K562 (cell line): ENCODE measurements at regions not wholly inside any gene's neighbourhood (a gene's known extent, or its start where the extent isn't known, plus 50 kb on each side); places are given as distances from the start of the nearest gene placed in this dataset.

ENCODE experiments used
- ATAC-seq: fragments of 200-7000 bp; cut with Tn5 transposase; 3 replicates; pipeline ENCODE4 v1.9.1; 2020; ENCODE audit warnings: moderate library complexity
- BruUV-seq: library from RNA; stranded (reverse); fragments of 400-500 nt; replicated peaks from 2 replicates; lab custom pipeline; 2021; lab: Mats Ljungman, UMichigan
- CTCF ChIA-PET: fragments of 300-600 bp; formaldehyde crosslinking; extraction: SDS; loops from one replicate; lab custom pipeline; 2021; ENCODE audit warnings: low intra/inter-chr PET ratio; lab: Yijun Ruan, JAX
- POLR2A ChIA-PET: fragments of 300-600, 350-650 bp; sonication (Branson Sonifier 250); formaldehyde crosslinking; extraction: SDS; loops from one replicate; lab custom pipeline; 2021; ENCODE audit warnings: antibody characterized with exemption, inconsistent platforms; lab: Yijun Ruan, JAX
- DNase-seq, 4 experiments: peaks; one replicate each; pipeline versions ENCODE4 v3.0.0 to v3.0.0-alpha.2; 2011 to 2018; ENCODE audit warnings: low spot score in 3 of 4, mixed read lengths in 3 of 4; ENCODE audit errors: extremely low read depth in 1 of 4
- FAIRE-seq: peaks from 2 replicates; lab custom pipeline; 2011; peaks lifted over from hg19 to GRCh38; lab: Jason Lieb, UNC
- H2AFZ ChIP-seq: 2 replicates; pipeline ENCODE4 v1.6.0; 2011; ENCODE audit warnings: low read depth, low read length, control low read depth, inconsistent platforms
- H3K27ac ChIP-seq: fragments of 200-600 bp; 3 replicates; pipeline ENCODE4 v1.8.0; 2011; ENCODE audit warnings: low read depth, mild to moderate bottlenecking, control low read depth, inconsistent platforms, low read length, moderate library complexity, mixed read lengths; ENCODE audit errors: extremely low read depth
- H3K27me3 ChIP-seq, 2 experiments: fragments of 300-600 bp in 1 of 2; 2 replicates in 1 of 2; 3 replicates in 1 of 2; pipeline versions ENCODE4 v1.6.0 to v1.8.0; 2011; ENCODE audit warnings: inconsistent platforms in 2 of 2, low read length in 2 of 2, mild to moderate bottlenecking in 1 of 2, mixed read lengths in 1 of 2, moderate library complexity in 1 of 2; ENCODE audit not compliant: control insufficient read depth in 2 of 2, insufficient read depth in 2 of 2
- H3K36me3 ChIP-seq: fragments of 300-600 bp; 3 replicates; pipeline ENCODE4 v1.8.0; 2011; ENCODE audit warnings: mild to moderate bottlenecking, low read length, inconsistent platforms; ENCODE audit not compliant: control insufficient read depth, insufficient read depth
- H3K4me1 ChIP-seq, 2 experiments: fragments of 200-600 bp in 1 of 2; replicated peaks in 1 of 2; 2 replicates in 1 of 2; 3 replicates in 1 of 2; pipeline versions ENCODE4 v1.5.1 to v1.8.0; 2011; ENCODE audit warnings: inconsistent platforms in 2 of 2, low read length in 2 of 2, mild to moderate bottlenecking in 1 of 2, mixed read lengths in 1 of 2, moderate library complexity in 1 of 2; ENCODE audit not compliant: control insufficient read depth in 2 of 2, insufficient read depth in 2 of 2
- H3K4me2 ChIP-seq: 2 replicates; pipeline ENCODE4 v1.6.1; 2011; ENCODE audit warnings: low read length, control low read depth, inconsistent platforms, mixed read lengths; ENCODE audit not compliant: insufficient read depth
- H3K4me3 ChIP-seq: fragments of 200-600 bp; sonication (generic), shearing (Covaris generic); 2 replicates; pipeline ENCODE4 v1.5.1; 2016; ENCODE audit warnings: control low read depth, inconsistent platforms
- H3K79me2 ChIP-seq: fragments of 200-600 bp; 3 replicates; pipeline ENCODE4 v1.8.0; 2011; ENCODE audit warnings: low read length, inconsistent platforms; ENCODE audit not compliant: control insufficient read depth, insufficient read depth
- H3K9ac ChIP-seq, 2 experiments: 2 replicates each; pipeline versions ENCODE4 v1.6.0 to v1.6.1; 2011; ENCODE audit warnings: low read depth in 2 of 2, low read length in 2 of 2, control low read depth in 1 of 2, inconsistent platforms in 1 of 2, mild to moderate bottlenecking in 1 of 2, mixed read lengths in 1 of 2; ENCODE audit not compliant: insufficient read depth in 1 of 2
- H3K9me1 ChIP-seq: one replicate; pipeline ENCODE4 v1.6.0; 2011; ENCODE audit warnings: inconsistent platforms, mild to moderate bottlenecking, low read length, moderate library complexity; ENCODE audit not compliant: control insufficient read depth, insufficient read depth
- H3K9me3 ChIP-seq: replicated peaks from 2 replicates; pipeline ENCODE4 v1.5.1; 2011; ENCODE audit warnings: low read depth, low read length, inconsistent platforms; ENCODE audit not compliant: control insufficient read depth, insufficient read depth
- H4K20me1 ChIP-seq: replicated peaks from 2 replicates; pipeline ENCODE4 v1.6.1; 2011; ENCODE audit warnings: low read length, inconsistent platforms, mixed read lengths; ENCODE audit not compliant: control insufficient read depth, insufficient read depth
- HINFP ChIP-seq: fragments of 450-650 bp; conservative IDR thresholded peaks from 2 replicates; pipeline ENCODE4 v1.6.1; 2016; ENCODE audit warnings: missing genetic modification characterization, low read depth, mild to moderate bottlenecking, control low read depth, missing compliant biosample characterization
- KDM2B ChIP-seq: fragments of 250-450 bp; sonication (Bioruptor Pico); IDR thresholded peaks from 2 replicates; pipeline ENCODE4 v1.8.0; 2021; ENCODE audit warnings: mild to moderate bottlenecking, moderate library complexity
- MTA2 ChIP-seq: fragments of 450-650 bp; IDR thresholded peaks from 2 replicates; pipeline ENCODE4 v1.6.1; 2016; ENCODE audit warnings: low read depth
- MXD1 ChIP-seq: fragments of 250-450 bp; sonication (Bioruptor Pico); IDR thresholded peaks from 2 replicates; pipeline ENCODE4 v1.8.0; 2021; ENCODE audit warnings: borderline replicate concordance, mild to moderate bottlenecking, moderate library complexity; ENCODE audit not compliant: poor library complexity, severe bottlenecking
- PCBP1 ChIP-seq: fragments of 200-400 bp; formaldehyde crosslinking; IDR thresholded peaks from 2 replicates; pipeline ENCODE4 v1.6.1; 2018; ENCODE audit warnings: mild to moderate bottlenecking, low read depth, low read length; ENCODE audit not compliant: poor library complexity, severe bottlenecking
- ZFP36 ChIP-seq: fragments of 150-350 bp; IDR thresholded peaks from 2 replicates; pipeline ENCODE4 v1.6.1; 2018; ENCODE audit warnings: low read length, low read depth; ENCODE audit not compliant: partially characterized antibody
- WGBS: fragments of 100-300 bp; shearing (Covaris generic); methylation state at CpG from one replicate; pipeline ENCODE4 v1.1.6; 2016; ENCODE audit warnings: low coverage, mixed read lengths; ENCODE audit not compliant: insufficient coverage; ENCODE audit errors: missing lambda C conversion rate; 5-methylcytosine and 5-hydroxymethylcytosine counted together
- in situ Hi-C: fragments of 300-500 bp; cut with MboI; formaldehyde crosslinking; loops from 4 replicates; pipeline ENCODE4 v1.15.0; 2018; ENCODE audit warnings: inconsistent platforms, mixed read lengths
- intact Hi-C: fragments of 100-400 bp; cut with micrococcal nuclease; formaldehyde crosslinking; loops from 2 replicates; pipeline ENCODE4 v1.14.2; 2022

DNA sequence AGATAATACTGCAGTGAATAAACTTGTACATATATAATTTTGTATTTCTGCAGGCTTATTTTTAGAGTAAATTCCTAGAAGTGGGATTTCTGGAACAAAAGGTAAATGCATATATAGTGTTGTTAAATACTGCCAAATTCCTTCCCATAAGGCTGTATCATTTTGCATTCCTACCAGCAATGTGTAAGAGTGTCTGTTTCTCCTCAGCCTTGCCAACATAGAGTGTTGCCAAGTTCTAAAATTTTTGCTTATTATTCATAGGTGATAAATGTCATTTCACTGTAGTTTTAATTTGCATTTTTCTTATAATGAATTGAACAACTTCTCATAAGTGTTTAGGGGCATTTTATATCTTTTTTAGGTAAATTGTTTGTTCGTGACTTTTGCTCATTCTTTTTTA is 174.2 kb upstream of the ZBED5 start:
- ChIA-PET POLR2A (no interaction called here), CTCF (no interaction called here)
- Histone ChIP-seq H3K79me2 (no peaks in the 10 kb centered on the region), H3K4me1 (no peaks in the 10 kb centered on the region), H3K9me3 (no peaks in the 10 kb centered on the region), H3K27ac (no peak overlapping the region), H3K4me2 (no peak overlapping the region), H3K36me3 (no peaks in the 10 kb centered on the region), H4K20me1 (no peaks in the 10 kb centered on the region), H2AFZ (no peak overlapping the region), H3K4me3 (no peak overlapping the region), H3K9me1 (peaks cover 2% of the 10 kb centered on the region), H3K9ac (no peak overlapping the region), H3K27me3 (peaks cover 2 to 4% of the 10 kb centered on the region in 2 experiments; a peak in 4 of 5 replicates)
- ATAC-seq (no peak), FAIRE-seq (no peak), DNase-seq (no peak)
- TF ChIP-seq MTA2 (no peak), KDM2B (CRISPR knock-in tag) (no peak), HINFP (no peak), ZFP36 (no peak), MXD1 (no peak), PCBP1 (no peak)
- in situ Hi-C loops = loop anchor here (5.0 kb wide), 1 partner anchor 755 kb away; no protein-coding TSS in a partner anchor
- WGBS = 0% methylated on average over 1 of the region's 1 CpG
- no TSS peak for BruUV-seq
- intact Hi-C loops = loop anchor here (10.0 kb wide), 1 partner anchor 1013 kb away; no protein-coding TSS in a partner anchor
